ENCODE measurements at regions not wholly inside any gene's neighbourhood (a gene's known extent, or its start where the extent isn't known, plus 50 kb on each side); places are given as distances from the start of the nearest gene placed in this dataset.
"Not testable (repeated sequence)": the region's sequence is repeated elsewhere in the genome, so short reads cannot be mapped to it uniquely, and the experiment has no call there.

GRCh38 chr6:5837323-5837722 lies 169.4 kb downstream of the NRN1 start:
- POLR2A ChIA-PET, result no interaction called here
- no peak for TF ChIP-seq SMC3 (IDR thresholded peaks at IDR 0.05; ENCODE audit: low read depth, low read length)
- no peak for TF ChIP-seq FOXM1 (IDR thresholded peaks at IDR 0.05; ENCODE audit: low read depth)
- no peak for TF ChIP-seq IRF3 (IDR thresholded peaks at IDR 0.05; ENCODE audit: low read depth, low read length)
- no peak for TF ChIP-seq NRF1 (IDR thresholded peaks at IDR 0.05; ENCODE audit: low read depth, low read length)
- TF ChIP-seq RCOR1 (IDR thresholded peaks at IDR 0.05; ENCODE audit: low read length), result no peak
- TF ChIP-seq FOXJ3 (CRISPR knock-in tag; IDR thresholded peaks at IDR 0.05), result no peak
- TF ChIP-seq RFX5 (IDR thresholded peaks at IDR 0.05; ENCODE audit: low read length), result no peak
- no peak for TF ChIP-seq TCF12 (IDR thresholded peaks at IDR 0.05)
- TF ChIP-seq EP300 (IDR thresholded peaks at IDR 0.05; ENCODE audit: borderline replicate concordance in 1 of 2, low read depth in 1 of 2, low read length in 1 of 2), result no peak
- TF ChIP-seq USF2 (IDR thresholded peaks at IDR 0.05; ENCODE audit: borderline replicate concordance, low read depth, low read length), result no peak
- TF ChIP-seq REST (IDR thresholded peaks at IDR 0.05; ENCODE audit: low read depth, low read length), result no peak

GRCh38 chr6:5836597-5836996 lies 170.1 kb downstream of the NRN1 start:
- H3F3A ChIP-seq (replicated peaks; ENCODE audit: insufficient read depth); H4K20me1 ChIP-seq (ENCODE audit: insufficient read depth); DNase-seq; H3K4me3 ChIP-seq (ENCODE audit: low read depth in 2 of 2, low read length in 1 of 2); H2AFZ ChIP-seq (ENCODE audit: low read depth); H3K79me2 ChIP-seq (ENCODE audit: insufficient read depth); H3K4me2 ChIP-seq; POLR2A ChIA-PET; CTCF ChIA-PET; H3K9me2 ChIP-seq; H3K36me3 ChIP-seq (replicated peaks in 1 of 2; ENCODE audit: control insufficient read depth in 1 of 2, insufficient read depth in 2 of 2, low read length in 1 of 2); H3K9me3 ChIP-seq; H3K4me1 ChIP-seq (ENCODE audit: control insufficient read depth in 1 of 2, insufficient read depth in 2 of 2, low read depth in 1 of 2, low read length in 1 of 2); H3K9ac ChIP-seq; H3K27ac ChIP-seq (ENCODE audit: low read depth in 2 of 2, low read length in 1 of 2); H3K27me3 ChIP-seq (ENCODE audit: insufficient read depth): not testable (repeated sequence)
- WGBS (ENCODE audit: low lambda C conversion rate), result 35% methylated on average over 4 of the region's 5 CpGs

More at GRCh38 chr6:5837323-5837722, 169.4 kb downstream of the NRN1 start:
- CTCF ChIA-PET, result no interaction called here
- 50% methylated on average over 6 of the region's 9 CpGs for WGBS (ENCODE audit: low lambda C conversion rate)
- Histone ChIP-seq H3K9me3 (no peaks in the 10 kb centered on the region), H3F3A (replicated peaks; ENCODE audit: insufficient read depth) (no peaks in the 10 kb centered on the region), H4K20me1 (ENCODE audit: insufficient read depth) (no peaks in the 10 kb centered on the region), H3K9me2 (no peaks in the 10 kb centered on the region), H3K4me2 (no peak overlapping the region), H3K79me2 (ENCODE audit: insufficient read depth) (no peaks in the 10 kb centered on the region), H2AFZ (ENCODE audit: low read depth) (no peak overlapping the region), H3K27me3 (ENCODE audit: insufficient read depth) (no peaks in the 10 kb centered on the region), H3K4me3 (ENCODE audit: low read depth in 2 of 2, low read length in 1 of 2) (no peak overlapping the region), H3K9ac (no peak overlapping the region), H3K36me3 (replicated peaks in 1 of 2; ENCODE audit: control insufficient read depth in 1 of 2, insufficient read depth in 2 of 2, low read length in 1 of 2) (no peaks in the 10 kb centered on the region), H3K27ac (ENCODE audit: low read depth in 2 of 2, low read length in 1 of 2) (no peak overlapping the region), H3K4me1 (ENCODE audit: control insufficient read depth in 1 of 2, insufficient read depth in 2 of 2, low read depth in 1 of 2, low read length in 1 of 2) (peaks cover 0 to 7% of the 10 kb centered on the region in 2 experiments; a peak in 1 of 4 replicates)
- DNase-seq, result no peak

All from SK-N-SH (cell line).